ENCODE measurements at regions not wholly inside any gene's neighbourhood (a gene's known extent, or its start where the extent isn't known, plus 50 kb on each side); places are given as distances from the start of the nearest gene placed in this dataset.

DNA sequence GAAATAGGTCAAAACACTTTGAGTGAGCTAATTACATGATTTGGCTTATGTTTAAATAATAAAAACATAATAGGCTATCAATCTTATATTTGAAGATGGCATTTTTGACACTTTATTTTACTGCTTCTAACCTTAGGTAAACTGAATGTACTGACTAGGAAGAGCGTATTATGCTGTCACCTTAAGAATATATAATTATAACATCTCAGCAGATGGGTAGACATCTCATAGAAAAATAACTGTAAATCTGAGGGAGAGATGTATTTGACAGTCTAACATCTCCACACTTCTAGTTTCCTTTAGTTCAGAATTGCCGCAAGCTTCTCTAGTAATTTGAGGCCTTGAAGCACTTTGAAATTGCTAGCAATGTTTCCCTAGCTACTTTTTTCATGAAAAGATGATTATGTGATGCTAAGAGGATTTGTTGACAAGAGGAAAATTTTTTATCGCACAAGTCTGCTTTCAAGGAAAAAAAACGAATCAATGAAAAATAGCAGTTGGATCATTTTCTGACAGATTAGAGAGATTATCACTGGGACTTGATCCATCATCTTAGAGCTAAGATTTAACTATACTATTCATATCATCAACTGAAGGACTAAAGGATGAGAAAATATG, 238.2 kb upstream of the NAALADL2 start:
- no peak overlapping the region for H3K4me3 ChIP-seq
- WGBS (ENCODE audit: insufficient coverage, low coverage, low lambda C conversion rate, missing lambda C conversion rate) = 83% methylated on average over 4 of the region's 4 CpGs
- intact Hi-C loops (cut with DNase I) = no loop called here
- TF ChIP-seq POLR2A (IDR thresholded peaks at IDR 0.05) = no peak
- TF ChIP-seq, protein P1, sequence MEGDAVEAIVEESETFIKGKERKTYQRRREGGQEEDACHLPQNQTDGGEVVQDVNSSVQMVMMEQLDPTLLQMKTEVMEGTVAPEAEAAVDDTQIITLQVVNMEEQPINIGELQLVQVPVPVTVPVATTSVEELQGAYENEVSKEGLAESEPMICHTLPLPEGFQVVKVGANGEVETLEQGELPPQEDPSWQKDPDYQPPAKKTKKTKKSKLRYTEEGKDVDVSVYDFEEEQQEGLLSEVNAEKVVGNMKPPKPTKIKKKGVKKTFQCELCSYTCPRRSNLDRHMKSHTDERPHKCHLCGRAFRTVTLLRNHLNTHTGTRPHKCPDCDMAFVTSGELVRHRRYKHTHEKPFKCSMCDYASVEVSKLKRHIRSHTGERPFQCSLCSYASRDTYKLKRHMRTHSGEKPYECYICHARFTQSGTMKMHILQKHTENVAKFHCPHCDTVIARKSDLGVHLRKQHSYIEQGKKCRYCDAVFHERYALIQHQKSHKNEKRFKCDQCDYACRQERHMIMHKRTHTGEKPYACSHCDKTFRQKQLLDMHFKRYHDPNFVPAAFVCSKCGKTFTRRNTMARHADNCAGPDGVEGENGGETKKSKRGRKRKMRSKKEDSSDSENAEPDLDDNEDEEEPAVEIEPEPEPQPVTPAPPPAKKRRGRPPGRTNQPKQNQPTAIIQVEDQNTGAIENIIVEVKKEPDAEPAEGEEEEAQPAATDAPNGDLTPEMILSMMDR (IDR thresholded peaks at IDR 0.05) = no peak
- no peaks in the 10 kb centered on the region for H3K36me3 ChIP-seq
- DNase-seq (no peak), ATAC-seq (no peak)
- H3K27me3 ChIP-seq = no peaks in the 10 kb centered on the region
- no peaks in the 10 kb centered on the region for H3K4me1 ChIP-seq
- H3K27ac ChIP-seq = no peak overlapping the region
- no peaks in the 10 kb centered on the region for H3K9me3 ChIP-seq

- Histone ChIP-seq H3K4me3 (no peak overlapping the region), H3K36me3 (no peaks in the 10 kb centered on the region), H3K9me3 (no peaks in the 10 kb centered on the region), H3K27ac (no peak overlapping the region), H3K4me1 (no peaks in the 10 kb centered on the region), H3K27me3 (no peaks in the 10 kb centered on the region)
- TF ChIP-seq, protein P1 (IDR thresholded peaks at IDR 0.05) = no peak
- TF ChIP-seq POLR2A (IDR thresholded peaks at IDR 0.05) = no peak
- DNase-seq (no peak), ATAC-seq (no peak)
- intact Hi-C loops (cut with DNase I) = no loop called here
Measured at GRCh38 chr3:174633342-174633741, 225.8 kb upstream of the NAALADL2 start.

DNA sequence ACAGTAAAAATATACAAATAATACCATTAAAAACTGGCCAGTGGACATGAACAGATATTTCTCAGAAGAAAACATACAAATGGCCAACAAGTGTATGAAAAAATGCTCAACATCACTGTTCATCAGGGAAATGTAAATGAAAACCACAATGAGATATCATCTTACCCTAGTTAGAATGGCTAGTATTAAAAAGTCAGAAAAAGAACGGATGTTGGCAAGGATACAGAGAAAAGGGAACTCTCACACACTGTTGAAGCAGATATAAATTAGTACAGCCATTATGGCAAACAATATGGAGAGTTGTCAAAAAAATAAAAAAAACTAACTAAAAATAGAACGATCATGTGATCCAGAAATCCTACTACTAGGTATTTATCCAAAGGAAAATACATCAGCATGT, 222.7 kb upstream of the NAALADL2 start:
- ATAC-seq (no peak), DNase-seq (no peak)
- H3K4me1 ChIP-seq = no peaks in the 10 kb centered on the region
- no peaks in the 10 kb centered on the region for H3K27me3 ChIP-seq
- intact Hi-C loops (cut with DNase I) = no loop called here
- H3K4me3 ChIP-seq = no peak overlapping the region
- H3K27ac ChIP-seq = no peak overlapping the region
- H3K9me3 ChIP-seq = no peaks in the 10 kb centered on the region
- no peak for TF ChIP-seq POLR2A (IDR thresholded peaks at IDR 0.05)
- TF ChIP-seq, protein P1 (IDR thresholded peaks at IDR 0.05) = no peak
- H3K36me3 ChIP-seq = no peaks in the 10 kb centered on the region
- 54% methylated on average over 2 of the region's 2 CpGs for WGBS (ENCODE audit: insufficient coverage, low coverage, low lambda C conversion rate, missing lambda C conversion rate)

DNA sequence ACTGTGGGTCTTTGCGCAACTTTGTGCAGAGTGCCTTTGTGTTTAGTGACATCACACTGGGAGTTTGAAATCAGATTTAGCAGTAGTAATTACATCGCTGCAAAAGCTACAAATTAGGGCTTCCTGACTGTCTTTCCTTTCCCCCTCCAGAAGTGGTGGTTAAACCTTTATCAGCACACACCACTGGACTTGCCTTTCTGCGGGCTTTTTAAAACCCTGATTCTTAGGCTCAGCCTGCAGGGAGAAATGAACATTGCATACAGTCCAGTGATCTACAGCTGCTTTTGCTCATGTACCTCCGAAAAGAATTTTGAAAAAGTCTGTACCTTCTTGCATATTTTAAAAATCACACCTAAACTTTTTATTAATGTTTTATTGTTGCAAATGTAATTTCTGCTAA, 219.7 kb upstream of the NAALADL2 start:
- Histone ChIP-seq H3K4me3 (no peak overlapping the region), H3K27ac (no peak overlapping the region), H3K36me3 (no peaks in the 10 kb centered on the region), H3K9me3 (no peaks in the 10 kb centered on the region), H3K4me1 (no peaks in the 10 kb centered on the region), H3K27me3 (no peaks in the 10 kb centered on the region)
- intact Hi-C loops (cut with DNase I) = no loop called here
- no peak for TF ChIP-seq POLR2A (IDR thresholded peaks at IDR 0.05)
- TF ChIP-seq, protein P1 (IDR thresholded peaks at IDR 0.05) = no peak
- DNase-seq (no peak), ATAC-seq (no peak)
- 75% methylated on average over 3 of the region's 4 CpGs for WGBS (ENCODE audit: insufficient coverage, low coverage, low lambda C conversion rate, missing lambda C conversion rate)

DNA sequence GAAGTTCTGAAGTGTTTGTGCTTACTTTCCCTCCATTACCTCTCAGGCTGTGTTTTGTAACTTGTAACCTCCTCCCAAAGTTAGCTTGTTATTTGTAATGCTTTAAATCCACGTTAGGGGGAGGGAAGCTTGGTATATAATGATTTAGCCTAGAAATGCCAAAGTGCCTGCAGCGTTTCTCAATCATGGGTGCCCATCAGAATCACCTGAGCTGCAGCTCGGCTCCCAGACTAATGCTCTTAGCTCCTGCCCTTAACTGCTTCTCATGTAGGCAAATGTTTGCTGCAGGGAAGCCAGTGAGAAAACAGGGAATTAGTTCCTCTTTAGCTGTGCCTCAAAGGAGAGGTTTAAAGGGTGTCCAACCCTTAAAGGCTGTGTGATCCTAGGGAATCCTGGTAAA, 219.2 kb upstream of the NAALADL2 start:
- no peaks in the 10 kb centered on the region for H3K36me3 ChIP-seq
- ATAC-seq (no peak), DNase-seq (no peak)
- whole genome bisulfite sequencing (ENCODE audit: insufficient coverage, low coverage, low lambda C conversion rate, missing lambda C conversion rate) = 43% methylated on average over 3 of the region's 3 CpGs
- no peaks in the 10 kb centered on the region for H3K9me3 ChIP-seq
- H3K4me1 ChIP-seq = no peaks in the 10 kb centered on the region
- H3K4me3 ChIP-seq = no peak overlapping the region
- no peak overlapping the region for H3K27ac ChIP-seq
- TF ChIP-seq POLR2A (IDR thresholded peaks at IDR 0.05) = no peak
- TF ChIP-seq, protein P1 (IDR thresholded peaks at IDR 0.05) = no peak
- intact Hi-C loops (cut with DNase I) = no loop called here
- H3K27me3 ChIP-seq = no peaks in the 10 kb centered on the region

Data from right lobe of liver (tissue), 6 donors.